ENCODE measurements at regions not wholly inside any gene's neighbourhood (a gene's known extent, or its start where the extent isn't known, plus 50 kb on each side); places are given as distances from the start of the nearest gene placed in this dataset.

DNA sequence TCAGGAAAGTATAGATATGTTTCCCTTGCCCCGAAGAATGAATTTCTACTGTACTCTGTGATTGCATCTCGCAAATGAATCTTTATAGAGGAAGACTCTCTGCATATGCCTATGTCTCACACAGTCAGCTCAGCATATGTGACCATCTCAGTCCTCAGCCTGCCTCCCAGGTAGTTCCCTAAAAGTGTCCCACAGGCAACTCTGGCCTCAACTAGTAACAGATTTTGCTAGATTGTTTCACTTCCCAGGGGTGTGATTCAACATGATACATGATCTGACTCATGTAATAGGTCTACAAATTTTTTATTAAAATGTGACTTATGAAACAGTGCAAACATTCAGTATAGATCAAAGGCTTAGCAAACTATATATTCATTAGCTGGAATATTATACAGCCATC, 296.6 kb upstream of the CRIM1 start:
- TF ChIP-seq CTCF (conservative IDR thresholded peaks at IDR 0.05; ENCODE audit: low read length) (no peak), EZH2phosphoT487 (IDR thresholded peaks at IDR 0.05; ENCODE audit: borderline replicate concordance) (no peak)
